Type B pancreatic cell (in vitro differentiated cells): ENCODE measurements at regions not wholly inside any gene's neighbourhood (a gene's known extent, or its start where the extent isn't known, plus 50 kb on each side); places are given as distances from the start of the nearest gene placed in this dataset.
"Not testable (repeated sequence)": the region's sequence is repeated elsewhere in the genome, so short reads cannot be mapped to it uniquely, and the experiment has no call there.

Experiments used
- DNase-seq: peaks from one replicate; pipeline ENCODE4 v3.0.0; 2021; ENCODE audit warnings: mixed read lengths; ENCODE audit not compliant: unreplicated experiment; ENCODE audit errors: extremely low spot score
- H3K27ac Mint-ChIP-seq: 2 replicates; pipeline ENCODE4 v1.8.0; 2021; ENCODE audit warnings: mild to moderate bottlenecking, mixed read lengths
- H3K27me3 Mint-ChIP-seq: 2 replicates; pipeline ENCODE4 v1.8.0; 2021; ENCODE audit warnings: mixed read lengths
- H3K36me3 Mint-ChIP-seq: 2 replicates; pipeline ENCODE4 v1.8.0; 2021; ENCODE audit warnings: mixed read lengths
- H3K4me1 Mint-ChIP-seq: one replicate; pipeline ENCODE4 v1.8.0; 2021; ENCODE audit warnings: mixed read lengths; ENCODE audit not compliant: unreplicated experiment
- H3K4me3 Mint-ChIP-seq: 2 replicates; pipeline ENCODE4 v1.8.0; 2021; ENCODE audit warnings: mild to moderate bottlenecking, mixed read lengths
- H3K9me3 Mint-ChIP-seq: 2 replicates; pipeline ENCODE4 v1.8.0; 2021; ENCODE audit warnings: mixed read lengths

DNA sequence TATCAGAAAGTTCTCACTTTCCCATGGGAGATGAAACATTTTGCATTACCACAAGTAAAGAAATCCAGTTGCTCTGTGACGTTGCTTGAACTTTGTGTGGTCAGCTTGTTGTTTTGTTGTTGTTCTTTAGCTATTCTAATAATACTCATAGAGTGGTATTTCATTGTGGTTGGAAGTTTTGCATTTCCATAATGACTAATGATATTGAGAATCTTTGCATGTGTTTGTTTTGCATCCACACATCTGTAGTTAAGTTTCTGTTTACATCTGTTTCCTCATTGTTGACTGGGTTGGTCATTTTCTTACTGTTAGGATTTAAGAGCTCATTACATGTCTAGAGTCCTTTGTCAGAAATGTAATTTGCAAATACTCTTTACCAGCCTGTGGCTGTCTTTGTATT is 133.2 kb upstream of the LRRC61 start:
- not testable (repeated sequence) for H3K4me1 Mint-ChIP-seq, H3K9me3 Mint-ChIP-seq, H3K27me3 Mint-ChIP-seq, H3K36me3 Mint-ChIP-seq, H3K27ac Mint-ChIP-seq, H3K4me3 Mint-ChIP-seq, DNase-seq

GRCh38 chr7:150192541-150192940 is 130.6 kb upstream of the LRRC61 start:
- not testable (repeated sequence) for H3K27ac Mint-ChIP-seq, H3K9me3 Mint-ChIP-seq, DNase-seq, H3K4me1 Mint-ChIP-seq, H3K27me3 Mint-ChIP-seq, H3K4me3 Mint-ChIP-seq, H3K36me3 Mint-ChIP-seq

DNA sequence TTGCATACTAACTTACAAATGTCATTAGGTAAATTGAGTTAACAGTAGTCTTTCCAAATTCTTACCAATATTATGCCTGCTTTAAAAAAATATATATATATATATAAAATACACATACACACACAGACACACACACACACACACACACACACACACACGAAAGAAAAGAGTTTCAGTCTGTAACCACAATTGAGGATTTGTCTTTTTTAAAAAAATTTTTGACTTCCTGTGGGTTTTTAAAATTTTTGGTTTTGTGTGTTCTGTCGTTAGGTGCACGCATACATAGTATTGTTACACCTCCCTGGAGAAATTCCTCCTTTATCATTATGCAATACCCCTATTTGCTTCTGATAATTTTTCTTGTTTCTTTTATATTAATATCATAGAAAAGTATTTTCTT is 129.3 kb upstream of the LRRC61 start:
- H3K36me3 Mint-ChIP-seq, H3K4me1 Mint-ChIP-seq, H3K9me3 Mint-ChIP-seq, H3K4me3 Mint-ChIP-seq, H3K27me3 Mint-ChIP-seq, DNase-seq, H3K27ac Mint-ChIP-seq: not testable (repeated sequence)
